B cell (primary cell): ENCODE measurements at regions not wholly inside any gene's neighbourhood (a gene's known extent, or its start where the extent isn't known, plus 50 kb on each side); places are given as distances from the start of the nearest gene placed in this dataset.

Experiments used
- ATAC-seq: fragments of 200-7000 bp; cut with Tn5 transposase; one replicate; pipeline ENCODE4 v1.10.0; 2021; ENCODE audit warnings: low read depth, mild to moderate bottlenecking, moderate number of reproducible peaks, moderate library complexity
- CTCF ChIA-PET: fragments of 350-600 bp; sonication (Branson Sonifier 250); formaldehyde crosslinking; loops from one replicate; lab custom pipeline; 2021; ENCODE audit warnings: antibody characterized with exemption, inconsistent platforms; lab: Charles Lee
- POLR2A ChIA-PET: fragments of 350-600 bp; sonication (Branson Sonifier 250); formaldehyde crosslinking; loops from one replicate; lab custom pipeline; 2021; ENCODE audit warnings: antibody characterized with exemption; lab: Charles Lee
- DNase-seq: peaks from one replicate; pipeline ENCODE4 v3.0.0; 2013
- H2AFZ ChIP-seq: 2 replicates; pipeline ENCODE4 v1.6.1; 2012; ENCODE audit warnings: mild to moderate bottlenecking, low read depth, low read length; ENCODE audit not compliant: insufficient read depth, poor library complexity, severe bottlenecking
- H3K27ac ChIP-seq, 2 donors: 1 replicate in 1 of 2; 2 replicates in 1 of 2; pipeline ENCODE4 v1.5.1; 2012 to 2013; ENCODE audit warnings: low read length in 2 of 2, mild to moderate bottlenecking in 2 of 2, moderate library complexity in 1 of 2
- H3K27me3 ChIP-seq, 4 experiments: fragments of 200-600 bp in 1 of 4; sonication (generic) in 1 of 4; replicated peaks in 1 of 4; 1 replicate in 2 of 4; 2 replicates in 2 of 4; pipeline versions ENCODE4 v1.6.1 to v1.7.0; 2013 to 2016; ENCODE audit warnings: low read length in 3 of 4, mild to moderate bottlenecking in 2 of 4, mixed read lengths in 1 of 4, moderate library complexity in 1 of 4; ENCODE audit not compliant: insufficient read depth in 4 of 4, control insufficient read depth in 3 of 4; ENCODE audit errors: control extremely low read depth in 1 of 4
- H3K36me3 ChIP-seq, 2 experiments: replicated peaks in 1 of 2; 1 replicate in 1 of 2; 2 replicates in 1 of 2; pipeline versions ENCODE4 v1.6.1 to v1.7.1; 2013; ENCODE audit warnings: low read length in 1 of 2; ENCODE audit not compliant: insufficient read depth in 2 of 2, control insufficient read depth in 1 of 2; ENCODE audit errors: control extremely low read depth in 1 of 2, extremely low read depth in 1 of 2
- H3K4me1 ChIP-seq, 2 donors: fragments of 200-600 bp in 1 of 2; sonication (generic) in 1 of 2; 1 replicate in 1 of 2; 2 replicates in 1 of 2; pipeline versions ENCODE4 v1.5.1 to v1.6.1; 2013 to 2017; ENCODE audit warnings: low read length in 2 of 2; ENCODE audit not compliant: control insufficient read depth in 2 of 2, insufficient read depth in 2 of 2
- H3K4me2 ChIP-seq: replicated peaks from 2 replicates; pipeline ENCODE3; 2012; ENCODE audit warnings: mild to moderate bottlenecking, low read depth, low read length; ENCODE audit not compliant: poor library complexity, severe bottlenecking
- H3K4me3 ChIP-seq, 5 experiments: fragments of 200-600 bp in 1 of 5; sonication (generic) in 1 of 5; 1 replicate in 3 of 5; 2 replicates in 2 of 5; pipeline versions ENCODE4 v1.5.1 to v1.7.0; 2011 to 2016; ENCODE audit warnings: low read length in 4 of 5, mild to moderate bottlenecking in 4 of 5, low read depth in 2 of 5, control low read depth in 1 of 5, moderate library complexity in 1 of 5; ENCODE audit not compliant: insufficient read depth in 1 of 5; ENCODE audit errors: control extremely low read depth in 1 of 5, extremely low read depth in 1 of 5
- H3K79me2 ChIP-seq: fragments of 200-600 bp; sonication (generic); one replicate; pipeline ENCODE4 v1.6.0; 2016; ENCODE audit warnings: low read length; ENCODE audit not compliant: control insufficient read depth, insufficient read depth
- H3K9ac ChIP-seq: fragments of 200-600 bp; sonication (generic); 2 replicates; pipeline ENCODE4 v1.6.1; 2017; ENCODE audit warnings: mild to moderate bottlenecking, low read length, moderate library complexity
- H3K9me3 ChIP-seq, 3 donors: one replicate each; pipeline versions ENCODE4 v1.6.1 to v1.7.1; 2013; ENCODE audit warnings: low read length in 2 of 3; ENCODE audit not compliant: control insufficient read depth in 2 of 3, insufficient read depth in 1 of 3; ENCODE audit errors: control extremely low read depth in 1 of 3
- H4K20me1 ChIP-seq: 2 replicates; pipeline ENCODE4 v1.6.0; 2012; ENCODE audit warnings: mild to moderate bottlenecking, low read length; ENCODE audit not compliant: insufficient read depth, control insufficient read depth, poor library complexity, severe bottlenecking
- H3K27ac Mint-ChIP-seq: one replicate; pipeline ENCODE4 v1.8.0; 2021; ENCODE audit warnings: mixed read lengths
- H3K27me3 Mint-ChIP-seq: one replicate; pipeline ENCODE4 v1.8.0; 2021; ENCODE audit warnings: mixed read lengths
- H3K4me1 Mint-ChIP-seq: one replicate; pipeline ENCODE4 v1.8.0; 2021; ENCODE audit warnings: mixed read lengths
- H3K4me3 Mint-ChIP-seq: one replicate; pipeline ENCODE4 v1.8.0; 2021; ENCODE audit warnings: mixed read lengths
- H3K9me3 Mint-ChIP-seq: one replicate; pipeline ENCODE4 v1.8.0; 2022; ENCODE audit warnings: mixed read lengths; ENCODE audit not compliant: insufficient read depth
- EZH2 ChIP-seq: IDR thresholded peaks from 2 replicates; pipeline ENCODE4 v1.6.1; 2012; ENCODE audit warnings: borderline replicate concordance, low read depth, mild to moderate bottlenecking, moderate library complexity, low read length; ENCODE audit not compliant: insufficient read depth, poor library complexity, severe bottlenecking
- WGBS: methylation state at CpG from one replicate; pipeline ENCODE4 v1.1.5; 2013; ENCODE audit warnings: missing lambda C conversion rate; ENCODE audit not compliant: insufficient coverage; 5-methylcytosine and 5-hydroxymethylcytosine counted together
- intact Hi-C: fragments of 100-400 bp; cut with micrococcal nuclease; formaldehyde crosslinking; loops from one replicate; pipeline ENCODE4 v1.10.0; 2022
- TF ChIP-seq, protein P1 (sequence below): fragments of 200-600 bp; IDR thresholded peaks from one replicate; pipeline ENCODE4 v1.8.0; 2022; ENCODE audit warnings: antibody characterized with exemption, mild to moderate bottlenecking

DNA sequence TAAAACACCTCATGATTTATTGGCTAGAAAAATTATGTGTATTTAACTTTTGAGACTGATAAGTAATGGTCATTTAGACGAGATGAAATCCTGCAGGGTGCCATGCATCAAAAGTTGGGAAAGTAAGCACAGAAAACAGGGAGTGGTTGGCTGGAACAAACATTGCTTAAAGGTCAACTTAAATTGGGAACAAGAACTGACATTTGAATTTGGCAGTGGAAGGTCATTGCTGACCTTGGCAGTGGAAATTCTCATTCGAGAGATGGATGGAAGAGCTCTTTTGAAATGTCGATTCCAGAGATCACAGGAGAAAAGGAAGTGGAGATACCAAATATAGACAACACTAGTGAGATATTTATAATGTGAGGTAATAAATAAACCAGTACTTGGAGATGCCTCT lies 572.8 kb downstream of the TRAM1L1 start:
- Histone ChIP-seq H3K9me3 (peaks cover 0 to 3% (median 0%) of the 10 kb centered on the region in 3 donors), H3K27me3 (no peaks in the 10 kb centered on the region), H3K36me3 (no peaks in the 10 kb centered on the region), H3K4me2 (no peak overlapping the region), H3K4me1 (no peaks in the 10 kb centered on the region), H2AFZ (no peak overlapping the region), H3K4me3 (no peak overlapping the region), H3K9ac (no peak overlapping the region), H3K79me2 (no peaks in the 10 kb centered on the region), H4K20me1 (no peaks in the 10 kb centered on the region), H3K27ac (no peak overlapping the region)
- intact Hi-C loops: no loop called here
- Mint-ChIP-seq H3K4me3 (no peak overlapping the region), H3K27me3 (no peaks in the 10 kb centered on the region), H3K27ac (no peak overlapping the region), H3K4me1 (no peaks in the 10 kb centered on the region), H3K9me3 (no peaks in the 10 kb centered on the region)
- ChIA-PET CTCF (no interaction called here), POLR2A (no interaction called here)
- TF ChIP-seq, protein P1, sequence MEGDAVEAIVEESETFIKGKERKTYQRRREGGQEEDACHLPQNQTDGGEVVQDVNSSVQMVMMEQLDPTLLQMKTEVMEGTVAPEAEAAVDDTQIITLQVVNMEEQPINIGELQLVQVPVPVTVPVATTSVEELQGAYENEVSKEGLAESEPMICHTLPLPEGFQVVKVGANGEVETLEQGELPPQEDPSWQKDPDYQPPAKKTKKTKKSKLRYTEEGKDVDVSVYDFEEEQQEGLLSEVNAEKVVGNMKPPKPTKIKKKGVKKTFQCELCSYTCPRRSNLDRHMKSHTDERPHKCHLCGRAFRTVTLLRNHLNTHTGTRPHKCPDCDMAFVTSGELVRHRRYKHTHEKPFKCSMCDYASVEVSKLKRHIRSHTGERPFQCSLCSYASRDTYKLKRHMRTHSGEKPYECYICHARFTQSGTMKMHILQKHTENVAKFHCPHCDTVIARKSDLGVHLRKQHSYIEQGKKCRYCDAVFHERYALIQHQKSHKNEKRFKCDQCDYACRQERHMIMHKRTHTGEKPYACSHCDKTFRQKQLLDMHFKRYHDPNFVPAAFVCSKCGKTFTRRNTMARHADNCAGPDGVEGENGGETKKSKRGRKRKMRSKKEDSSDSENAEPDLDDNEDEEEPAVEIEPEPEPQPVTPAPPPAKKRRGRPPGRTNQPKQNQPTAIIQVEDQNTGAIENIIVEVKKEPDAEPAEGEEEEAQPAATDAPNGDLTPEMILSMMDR: no peak
- no peak for TF ChIP-seq EZH2
- no peak for DNase-seq
- ATAC-seq: no peak
- 100% methylated on average over 1 of the region's 3 CpGs for WGBS

DNA sequence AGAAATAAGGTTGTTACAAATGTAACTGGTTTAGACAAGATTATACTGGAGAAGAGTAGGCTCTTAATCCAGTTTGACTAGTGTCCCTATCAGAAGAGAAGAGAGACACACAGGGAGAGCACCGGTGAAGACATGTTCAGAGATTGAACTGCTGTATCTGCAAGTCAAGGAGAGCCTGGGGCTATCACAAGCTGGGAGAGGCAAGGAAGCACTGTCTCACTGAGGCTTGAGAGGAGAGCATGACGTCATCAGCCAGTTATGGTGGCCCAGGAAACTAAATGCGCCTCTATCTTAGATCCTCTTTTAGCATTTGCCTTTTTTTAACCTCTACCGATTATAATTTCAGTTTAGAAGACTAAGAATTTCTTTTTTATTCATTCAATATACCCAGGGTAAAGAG lies 583.4 kb downstream of the TRAM1L1 start:
- Histone ChIP-seq H4K20me1 (no peaks in the 10 kb centered on the region), H3K9me3 (peaks cover 0 to 1% (median 0%) of the 10 kb centered on the region in 3 donors), H3K27ac (no peak overlapping the region), H2AFZ (no peak overlapping the region), H3K9ac (no peak overlapping the region), H3K36me3 (no peaks in the 10 kb centered on the region), H3K4me2 (no peak overlapping the region), H3K79me2 (no peaks in the 10 kb centered on the region), H3K27me3 (no peaks in the 10 kb centered on the region), H3K4me3 (no peak overlapping the region), H3K4me1 (no peaks in the 10 kb centered on the region)
- no peak overlapping the region for H3K4me3 Mint-ChIP-seq
- CTCF ChIA-PET: no interaction called here
- H3K4me1 Mint-ChIP-seq: no peaks in the 10 kb centered on the region
- WGBS: 93% methylated on average over 1 of the region's 4 CpGs
- POLR2A ChIA-PET: no interaction called here
- ATAC-seq (no peak), DNase-seq (no peak)
- intact Hi-C loops: no loop called here
- H3K9me3 Mint-ChIP-seq: no peaks in the 10 kb centered on the region
- TF ChIP-seq, protein P1: no peak
- no peak for TF ChIP-seq EZH2
- H3K27me3 Mint-ChIP-seq: no peaks in the 10 kb centered on the region
- no peak overlapping the region for H3K27ac Mint-ChIP-seq
